GM18508 (cell line): ENCODE measurements at regions not wholly inside any gene's neighbourhood (a gene's known extent, or its start where the extent isn't known, plus 50 kb on each side); places are given as distances from the start of the nearest gene placed in this dataset.

Source experiments
- ATAC-seq: cut with Tn5 transposase; IDR thresholded peaks from one replicate; pipeline ENCODE4 v1.9.1; 2021; ENCODE audit warnings: moderate number of reproducible peaks; ENCODE audit not compliant: insufficient read depth, unreplicated experiment

GRCh38 chr12:46459111-46459510, 86.5 kb upstream of the SLC38A2 start:
- no peak for ATAC-seq

DNA sequence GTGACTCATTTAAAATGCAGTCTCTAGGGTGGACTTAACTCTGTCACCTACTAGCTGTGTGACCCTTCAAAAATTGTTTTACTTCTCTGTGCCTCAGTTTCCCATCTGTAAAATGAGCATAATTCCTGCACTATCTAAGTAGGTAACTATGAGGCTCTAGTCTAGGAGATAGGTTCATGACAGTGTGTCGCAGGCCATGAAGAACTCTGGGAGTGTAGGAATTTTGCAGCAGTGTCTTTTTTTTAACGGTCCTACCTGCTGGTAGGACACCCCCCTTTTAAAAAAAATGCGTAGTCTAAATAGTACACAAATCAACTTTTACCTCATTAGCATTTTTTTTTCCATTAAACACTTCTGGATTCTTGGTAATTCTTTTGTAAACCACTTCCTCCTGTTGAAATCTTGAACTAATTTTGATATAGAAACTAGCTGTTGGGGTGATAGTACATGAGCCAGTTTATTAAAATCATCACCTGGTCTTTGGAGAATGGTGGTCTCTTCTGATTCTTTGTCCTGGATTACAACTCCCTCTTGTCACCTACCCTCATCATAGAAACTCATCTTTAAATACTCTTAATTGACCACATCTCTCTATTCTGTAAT, 86.0 kb upstream of the SLC38A2 start:
- ATAC-seq: no peak

DNA sequence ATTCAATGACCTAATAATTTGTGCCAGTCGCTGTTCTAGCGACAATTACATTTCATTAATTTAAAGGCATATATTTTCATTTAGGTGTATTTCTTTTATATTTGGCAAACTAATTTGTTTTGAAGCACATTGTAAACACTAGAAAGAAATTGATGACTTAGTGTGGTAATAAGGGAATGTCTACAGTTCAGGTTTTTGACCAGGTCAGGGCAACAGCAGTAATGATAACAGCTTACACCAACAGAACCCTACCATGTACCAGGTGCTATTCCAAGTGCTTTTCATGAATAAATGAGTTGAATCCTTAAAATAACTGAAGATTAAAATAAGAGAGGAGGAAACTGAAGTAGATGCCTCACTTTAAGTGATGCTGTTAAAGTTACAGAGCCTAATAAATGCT, 85.4 kb upstream of the SLC38A2 start:
- ATAC-seq: no peak

- no peak for ATAC-seq
Measured at GRCh38 chr12:46456356-46457334, 84.1 kb upstream of the SLC38A2 start.

- ATAC-seq: no peak
Measured at GRCh38 chr12:46455648-46456352, 83.2 kb upstream of the SLC38A2 start.

DNA sequence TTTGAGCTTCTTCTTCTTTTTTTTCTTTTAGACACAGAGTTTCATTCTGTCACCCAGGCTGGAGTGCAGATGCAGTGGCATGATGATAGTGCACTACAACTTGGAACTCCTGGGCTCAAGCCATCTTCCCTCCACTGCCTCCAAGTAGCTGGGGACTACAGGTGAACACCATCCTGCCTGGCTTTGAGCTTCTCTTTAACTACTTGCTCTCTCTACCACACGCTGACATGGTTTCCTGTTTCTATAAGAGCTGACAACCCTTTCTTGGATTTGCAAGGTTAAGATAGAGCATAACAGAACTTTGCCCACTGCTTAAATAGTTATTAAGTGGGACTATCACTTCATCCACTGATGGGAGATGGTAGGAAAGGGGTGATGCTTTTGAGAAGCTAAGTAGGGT, 82.4 kb upstream of the SLC38A2 start:
- no peak for ATAC-seq

- ATAC-seq: no peak
Measured at GRCh38 chr12:46453428-46453827, 80.9 kb upstream of the SLC38A2 start.

DNA sequence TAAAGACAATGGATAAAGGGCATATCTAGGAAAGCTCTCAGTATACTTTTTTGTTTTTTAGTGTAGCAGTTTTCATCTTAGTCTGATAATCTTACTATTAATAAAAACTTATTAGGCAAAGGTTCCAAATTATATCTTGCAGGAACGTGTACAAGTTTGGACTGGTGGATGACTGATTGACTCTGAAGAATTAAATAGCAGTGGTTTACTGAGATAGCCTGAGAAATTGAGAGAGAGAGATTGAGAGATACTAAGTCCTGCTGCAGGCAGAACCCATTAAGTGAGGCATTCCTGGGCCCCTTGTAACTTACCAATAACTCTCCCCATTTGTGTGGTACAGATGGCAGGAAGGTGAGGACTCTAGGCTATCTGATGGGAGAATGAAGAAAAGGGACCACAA, 80.2 kb upstream of the SLC38A2 start:
- no peak for ATAC-seq

DNA sequence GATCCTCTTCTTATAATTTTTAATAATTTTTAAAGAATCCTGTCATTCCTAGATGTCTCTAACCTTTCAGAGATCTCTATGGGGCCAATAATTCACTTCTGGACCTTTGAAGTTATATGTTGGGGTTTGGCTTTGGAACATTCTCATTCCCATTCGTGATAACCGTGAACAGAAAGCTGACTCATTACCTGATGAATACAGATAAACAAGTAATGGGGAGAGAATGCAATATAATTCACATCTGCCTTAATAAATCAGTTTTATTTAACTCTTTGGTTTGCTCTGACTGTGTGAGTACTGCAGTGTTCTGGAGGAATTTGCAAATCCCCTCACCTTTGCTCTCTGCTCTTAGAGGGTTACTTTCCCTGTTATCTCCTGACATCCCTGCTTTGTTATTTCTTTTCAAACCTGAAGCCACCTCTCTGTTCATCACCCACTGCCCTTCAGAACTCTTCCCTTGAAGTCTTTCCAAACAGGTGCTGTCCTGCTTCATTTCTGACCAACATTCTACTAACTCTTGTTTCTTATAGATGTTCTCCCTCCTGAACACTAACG, 79.6 kb upstream of the SLC38A2 start:
- ATAC-seq: no peak

DNA sequence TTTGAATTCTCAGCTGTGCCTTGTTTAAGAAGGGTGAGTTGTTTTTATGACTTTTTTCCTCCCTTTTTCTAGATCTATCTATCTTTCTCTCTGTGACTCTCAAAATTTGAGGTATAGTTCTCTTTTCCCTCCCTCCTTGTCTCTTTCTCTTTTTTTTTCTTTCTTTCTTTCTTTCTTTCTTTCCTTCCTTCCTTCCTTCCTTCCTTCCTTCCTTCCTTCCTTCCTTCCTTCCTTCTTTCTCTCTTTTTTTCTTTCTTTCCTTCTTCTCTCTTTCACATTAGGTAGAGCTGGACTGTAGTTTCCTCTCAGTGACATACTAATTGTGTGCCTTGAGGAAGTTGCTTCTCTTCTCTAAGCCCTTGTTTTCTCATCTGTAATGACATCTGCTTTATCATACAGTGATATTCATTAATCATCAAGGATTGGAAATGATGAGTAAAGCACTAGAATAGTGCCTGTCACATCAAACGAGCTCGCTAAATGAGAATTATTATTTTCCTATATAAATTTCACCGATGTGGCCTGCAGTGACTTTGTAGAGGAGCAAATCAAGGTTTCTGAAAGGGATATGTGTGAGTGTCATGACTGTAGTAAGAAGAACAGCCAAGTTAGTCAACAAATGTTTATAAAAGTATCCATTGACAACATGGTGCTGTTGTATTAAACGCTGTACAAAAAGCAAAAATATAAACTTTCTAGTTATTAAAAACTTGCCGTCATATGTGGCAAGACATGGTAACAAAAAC, 78.9 kb upstream of the SLC38A2 start:
- ATAC-seq: no peak

DNA sequence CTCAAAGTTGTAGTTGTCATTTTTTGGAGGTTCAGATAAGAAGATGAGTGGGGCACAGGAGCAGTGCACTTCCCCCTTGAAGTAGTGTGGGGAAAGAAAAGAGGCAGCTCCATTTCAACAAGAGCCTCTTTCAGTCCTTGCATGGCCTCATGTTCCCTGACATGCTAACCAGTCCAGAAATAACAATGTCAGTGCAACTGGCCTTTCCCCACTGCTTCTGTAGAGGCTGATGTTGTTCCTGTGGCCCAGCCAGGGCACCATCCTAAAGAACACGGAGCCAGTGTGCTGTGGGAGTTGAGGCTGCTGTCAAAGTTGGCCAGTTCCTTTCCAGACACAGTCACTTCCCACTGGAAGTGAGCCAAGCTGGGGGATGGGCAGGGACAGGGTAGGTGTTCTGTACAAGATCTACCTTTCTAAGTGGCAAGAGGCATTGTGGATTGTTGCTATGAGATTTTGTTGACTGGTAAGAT, 77.7 kb upstream of the SLC38A2 start:
- ATAC-seq: no peak

DNA sequence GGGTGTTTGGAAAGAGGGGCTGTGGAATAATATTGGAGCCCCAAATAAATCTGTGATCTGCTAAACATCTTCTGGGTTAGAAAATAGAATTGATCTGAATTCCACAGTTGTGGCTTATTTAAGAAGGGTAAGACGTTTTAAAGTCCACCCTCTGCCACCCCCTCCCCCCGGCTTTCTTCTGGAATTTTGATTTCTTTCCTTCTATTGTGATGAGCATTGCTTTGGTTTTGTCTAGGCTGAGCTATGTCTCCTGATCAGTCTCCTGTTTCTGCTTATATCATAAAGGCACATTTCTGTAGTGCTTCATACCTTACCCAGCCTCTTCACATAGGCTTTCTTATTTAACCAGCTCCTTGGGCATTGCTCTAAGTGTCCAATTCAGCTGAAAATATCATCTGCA, 77.3 kb upstream of the SLC38A2 start:
- no peak for ATAC-seq

- ATAC-seq: no peak
Measured at GRCh38 chr12:46449316-46449715, 76.7 kb upstream of the SLC38A2 start.

DNA sequence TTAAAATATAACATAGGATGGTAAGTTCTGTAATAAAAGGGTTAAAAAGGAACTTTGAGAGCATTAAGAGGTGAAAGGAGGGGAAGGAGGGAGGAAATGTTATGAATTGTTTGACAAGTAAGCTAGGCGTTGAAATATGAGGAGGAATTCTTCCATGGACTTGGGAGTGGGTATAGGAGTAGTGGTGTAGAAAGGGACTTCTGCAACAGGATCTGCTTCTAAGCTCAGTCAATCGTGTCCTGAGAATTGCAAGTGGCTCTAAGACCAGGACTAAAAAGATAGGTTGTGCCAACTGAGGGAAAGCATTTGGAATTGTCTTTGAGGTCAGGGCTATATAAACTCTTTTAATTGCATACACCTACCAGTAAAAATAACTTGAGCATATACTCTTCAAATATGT, 74.1 kb upstream of the SLC38A2 start:
- ATAC-seq: no peak

DNA sequence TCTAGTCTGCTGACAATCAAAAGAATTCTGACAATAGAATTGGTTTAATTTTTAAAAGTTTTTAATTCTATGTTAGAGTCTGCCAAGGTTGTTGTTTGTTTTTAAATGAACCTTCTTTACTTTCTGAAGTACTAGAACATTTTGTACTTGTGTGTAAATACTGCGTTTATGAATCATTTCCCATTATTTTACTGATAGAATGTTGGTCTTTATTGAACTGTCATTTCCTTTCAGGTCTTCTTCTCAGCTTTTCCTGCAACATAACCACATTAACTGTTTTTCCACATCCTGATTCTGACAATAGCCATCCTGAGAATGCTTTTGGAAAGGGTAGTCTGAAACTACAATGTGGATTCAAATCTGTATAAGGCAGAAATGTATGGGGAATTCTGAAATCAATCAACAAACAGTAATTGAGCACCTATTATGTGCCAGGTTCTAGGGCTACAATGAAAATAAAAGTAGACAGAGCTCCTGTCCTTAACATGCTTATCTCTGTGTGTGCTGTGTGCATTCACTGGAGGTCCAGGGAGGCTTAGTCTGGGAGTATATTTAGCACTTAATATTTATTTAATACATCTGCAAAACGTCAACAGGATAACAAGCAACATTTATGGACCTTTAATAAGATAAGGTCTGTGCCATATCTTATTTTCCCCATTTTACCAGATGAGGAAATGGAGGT, 73.1 kb upstream of the SLC38A2 start:
- ATAC-seq: no peak

GRCh38 chr12:46445093-46445492, 72.5 kb upstream of the SLC38A2 start:
- no peak for ATAC-seq

- no peak for ATAC-seq
Measured at GRCh38 chr12:46443594-46444263, 71.2 kb upstream of the SLC38A2 start.

DNA sequence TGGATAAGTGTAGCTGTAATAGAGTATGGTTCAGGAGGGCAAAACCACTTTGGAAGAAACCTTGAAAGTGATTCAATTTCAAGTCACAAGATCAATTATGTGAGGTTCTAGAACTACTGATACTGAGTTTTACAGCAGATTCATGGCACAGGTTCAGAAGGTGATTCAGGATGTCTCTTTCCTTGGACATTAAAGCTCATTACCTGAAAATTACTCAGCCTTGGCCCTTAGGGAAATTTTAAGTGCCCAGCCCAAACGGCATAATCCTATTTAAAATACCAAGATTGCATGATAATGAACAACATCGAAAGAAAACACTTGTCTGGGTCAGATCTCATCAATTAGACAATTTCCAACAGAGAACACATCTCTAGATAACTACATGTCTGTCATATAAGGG, 70.2 kb upstream of the SLC38A2 start:
- ATAC-seq: no peak

DNA sequence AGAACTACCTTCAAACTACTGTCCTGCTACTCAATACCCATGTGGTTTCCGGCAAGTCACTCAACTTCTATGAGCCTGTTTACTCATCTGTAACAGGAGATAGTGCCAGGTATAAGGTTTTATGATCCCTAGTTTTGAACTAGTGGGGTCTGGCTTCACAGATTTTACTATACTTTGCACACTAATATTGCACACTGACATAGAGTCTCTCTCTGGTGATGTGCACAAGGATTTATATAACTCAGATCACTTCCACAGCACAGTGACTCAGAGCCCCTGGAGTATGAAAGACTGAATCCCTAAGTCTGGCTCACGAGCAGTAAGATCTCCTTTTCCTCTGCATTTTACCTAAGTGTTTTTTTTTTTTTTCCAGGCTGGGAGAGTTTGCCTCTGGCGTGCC, 69.7 kb upstream of the SLC38A2 start:
- ATAC-seq: no peak
